ENCODE measurements at regions not wholly inside any gene's neighbourhood (a gene's known extent, or its start where the extent isn't known, plus 50 kb on each side); places are given as distances from the start of the nearest gene placed in this dataset.
"Not testable (repeated sequence)": the region's sequence is repeated elsewhere in the genome, so short reads cannot be mapped to it uniquely, and the experiment has no call there.

DNA sequence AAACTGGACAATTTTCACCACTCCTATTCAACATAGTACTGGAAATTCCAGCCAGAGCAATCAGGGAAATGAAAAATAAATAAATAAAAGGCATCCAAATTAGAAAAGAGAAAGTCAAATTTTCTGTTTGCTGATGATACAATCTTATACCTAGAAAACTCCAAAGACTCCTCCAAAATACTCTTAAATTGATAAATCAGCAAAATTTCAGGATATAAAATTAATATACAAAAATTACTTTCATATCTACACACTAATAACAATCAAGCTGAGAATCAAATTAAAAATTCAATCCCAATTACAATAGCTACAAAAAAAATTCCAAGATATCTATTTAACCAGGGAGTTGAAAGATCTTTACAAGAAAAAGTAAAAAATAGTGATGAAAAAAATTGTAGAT lies 651.9 kb downstream of the DTWD2 start:
- no peak for DNase-seq
- no peak overlapping the region for H3K27ac Mint-ChIP-seq
- no peaks in the 10 kb centered on the region for H3K4me1 Mint-ChIP-seq
- CTCF ChIA-PET: no interaction called here
- H3K4me3 Mint-ChIP-seq: no peak overlapping the region
- H3K27me3 Mint-ChIP-seq: no peaks in the 10 kb centered on the region
- peaks cover 9% of the 10 kb centered on the region for H3K9me3 Mint-ChIP-seq
- no peaks in the 10 kb centered on the region for H3K36me3 Mint-ChIP-seq

- Mint-ChIP-seq H3K9me3 (peaks cover 7% of the 10 kb centered on the region), H3K27me3 (no peaks in the 10 kb centered on the region), H3K4me3 (no peak overlapping the region), H3K4me1 (no peaks in the 10 kb centered on the region), H3K36me3 (no peaks in the 10 kb centered on the region), H3K27ac (no peak overlapping the region)
- DNase-seq: no peak
- CTCF ChIA-PET: no interaction called here
Observed at GRCh38 chr5:118327389-118327788, 661.0 kb downstream of the DTWD2 start.

- H3K4me3 Mint-ChIP-seq: no peak overlapping the region
- H3K27ac Mint-ChIP-seq: no peak overlapping the region
- CTCF ChIA-PET: no interaction called here
Observed at GRCh38 chr5:118326481-118327045, 661.8 kb downstream of the DTWD2 start.

GRCh38 chr5:118325931-118326330 lies 662.4 kb downstream of the DTWD2 start:
- Mint-ChIP-seq H3K4me3 (no peak overlapping the region), H3K4me1 (no peaks in the 10 kb centered on the region), H3K9me3 (peaks cover 13% of the 10 kb centered on the region), H3K27me3 (no peaks in the 10 kb centered on the region), H3K27ac (no peak overlapping the region), H3K36me3 (no peaks in the 10 kb centered on the region)
- CTCF ChIA-PET: no interaction called here
- DNase-seq: no peak

More at GRCh38 chr5:118326481-118327045, 661.8 kb downstream of the DTWD2 start:
- no peaks in the 10 kb centered on the region for H3K4me1 Mint-ChIP-seq
- H3K9me3 Mint-ChIP-seq: peaks cover 13% of the 10 kb centered on the region
- no peak for DNase-seq
- no peaks in the 10 kb centered on the region for H3K27me3 Mint-ChIP-seq
- H3K36me3 Mint-ChIP-seq: no peaks in the 10 kb centered on the region

- not testable (repeated sequence) for H3K4me3 Mint-ChIP-seq, H3K27ac Mint-ChIP-seq, H3K27me3 Mint-ChIP-seq
Observed at GRCh38 chr5:118323723-118324122, 664.6 kb downstream of the DTWD2 start.

GRCh38 chr5:118321081-118321480 lies 667.3 kb downstream of the DTWD2 start:
- CTCF ChIA-PET: no interaction called here
- DNase-seq: no peak
- H3K27ac Mint-ChIP-seq: no peak overlapping the region
- no peaks in the 10 kb centered on the region for H3K4me1 Mint-ChIP-seq
- H3K9me3 Mint-ChIP-seq: peaks cover 18% of the 10 kb centered on the region
- H3K36me3 Mint-ChIP-seq: no peaks in the 10 kb centered on the region
- H3K27me3 Mint-ChIP-seq: no peaks in the 10 kb centered on the region
- no peak overlapping the region for H3K4me3 Mint-ChIP-seq

More at GRCh38 chr5:118323723-118324122, 664.6 kb downstream of the DTWD2 start:
- H3K4me1 Mint-ChIP-seq, DNase-seq, H3K36me3 Mint-ChIP-seq, CTCF ChIA-PET: not testable (repeated sequence)
- H3K9me3 Mint-ChIP-seq: peaks cover 18% of the 10 kb centered on the region

DNA sequence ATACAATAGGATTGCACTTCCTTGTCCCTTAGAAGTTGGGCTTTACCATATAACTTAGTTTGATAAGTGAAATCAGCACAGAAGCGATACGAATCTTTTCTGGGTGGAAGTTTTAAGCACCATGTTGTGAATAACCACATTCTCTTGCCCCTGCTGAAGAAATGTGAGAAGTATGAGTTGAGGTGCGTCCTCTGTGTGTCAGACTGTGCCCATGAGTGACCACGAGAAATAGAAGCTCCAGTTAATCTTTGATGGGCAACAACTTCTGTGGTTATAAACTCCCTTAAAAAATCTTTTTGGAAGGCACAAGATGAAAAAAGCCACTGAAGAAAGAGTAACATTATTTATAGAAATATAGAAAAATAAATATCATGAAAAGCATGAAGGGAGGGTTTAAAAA lies 668.2 kb downstream of the DTWD2 start:
- CTCF ChIA-PET: no interaction called here
- DNase-seq: no peak
- Mint-ChIP-seq H3K9me3 (peaks cover 18% of the 10 kb centered on the region), H3K4me3 (no peak overlapping the region), H3K27ac (no peak overlapping the region), H3K4me1 (no peaks in the 10 kb centered on the region), H3K27me3 (no peaks in the 10 kb centered on the region), H3K36me3 (no peaks in the 10 kb centered on the region)

- DNase-seq: no peak
- H3K27ac Mint-ChIP-seq: no peak overlapping the region
- H3K4me1 Mint-ChIP-seq: no peaks in the 10 kb centered on the region
- H3K27me3 Mint-ChIP-seq: no peaks in the 10 kb centered on the region
- H3K9me3 Mint-ChIP-seq: no peaks in the 10 kb centered on the region
- CTCF ChIA-PET: no interaction called here
- no peaks in the 10 kb centered on the region for H3K36me3 Mint-ChIP-seq
- no peak overlapping the region for H3K4me3 Mint-ChIP-seq
Observed at GRCh38 chr5:118314931-118315330, 673.4 kb downstream of the DTWD2 start.

- CTCF ChIA-PET: no interaction called here
- H3K4me1 Mint-ChIP-seq: no peaks in the 10 kb centered on the region
Observed at GRCh38 chr5:118311103-118311819, 677.1 kb downstream of the DTWD2 start.

GRCh38 chr5:118310401-118310800 lies 677.9 kb downstream of the DTWD2 start:
- no peaks in the 10 kb centered on the region for H3K27me3 Mint-ChIP-seq
- H3K36me3 Mint-ChIP-seq: no peaks in the 10 kb centered on the region
- no peak overlapping the region for H3K4me3 Mint-ChIP-seq
- H3K27ac Mint-ChIP-seq: no peak overlapping the region
- H3K4me1 Mint-ChIP-seq: no peaks in the 10 kb centered on the region
- H3K9me3 Mint-ChIP-seq: peaks cover 10% of the 10 kb centered on the region
- CTCF ChIA-PET: no interaction called here
- no peak for DNase-seq

More at GRCh38 chr5:118311103-118311819, 677.1 kb downstream of the DTWD2 start:
- no peaks in the 10 kb centered on the region for H3K36me3 Mint-ChIP-seq
- H3K27ac Mint-ChIP-seq: no peak overlapping the region
- no peak overlapping the region for H3K4me3 Mint-ChIP-seq
- no peak for DNase-seq
- no peaks in the 10 kb centered on the region for H3K27me3 Mint-ChIP-seq
- peaks cover 8% of the 10 kb centered on the region for H3K9me3 Mint-ChIP-seq

DNA sequence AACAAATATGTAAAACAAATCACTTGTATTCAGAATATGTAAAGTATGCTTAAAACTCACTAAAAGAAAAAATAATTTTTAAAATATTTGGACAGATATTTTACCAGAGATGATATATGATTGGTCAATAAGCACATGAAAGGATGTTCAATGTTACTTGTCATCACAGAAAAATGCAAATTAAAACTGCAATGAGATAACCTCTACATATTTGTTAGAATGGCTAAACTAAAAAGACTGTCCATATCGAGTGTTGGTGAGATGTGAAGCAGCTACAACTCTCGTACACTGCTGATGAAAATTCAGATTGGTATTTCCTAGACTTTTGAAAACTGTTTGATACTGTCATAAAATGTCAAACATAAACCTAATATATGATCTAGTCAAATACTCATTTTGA lies 685.1 kb downstream of the DTWD2 start:
- DNase-seq: no peak
- Mint-ChIP-seq H3K27ac (no peak overlapping the region), H3K27me3 (no peaks in the 10 kb centered on the region), H3K9me3 (peaks cover 12% of the 10 kb centered on the region), H3K4me1 (no peaks in the 10 kb centered on the region), H3K36me3 (no peaks in the 10 kb centered on the region), H3K4me3 (no peak overlapping the region)
- CTCF ChIA-PET: no interaction called here

- Mint-ChIP-seq H3K9me3 (peaks cover 11% of the 10 kb centered on the region), H3K27ac (no peak overlapping the region), H3K36me3 (no peaks in the 10 kb centered on the region), H3K27me3 (no peaks in the 10 kb centered on the region), H3K4me1 (no peaks in the 10 kb centered on the region), H3K4me3 (no peak overlapping the region)
- CTCF ChIA-PET: no interaction called here
- no peak for DNase-seq
Observed at GRCh38 chr5:118302786-118303185, 685.6 kb downstream of the DTWD2 start.

DNA sequence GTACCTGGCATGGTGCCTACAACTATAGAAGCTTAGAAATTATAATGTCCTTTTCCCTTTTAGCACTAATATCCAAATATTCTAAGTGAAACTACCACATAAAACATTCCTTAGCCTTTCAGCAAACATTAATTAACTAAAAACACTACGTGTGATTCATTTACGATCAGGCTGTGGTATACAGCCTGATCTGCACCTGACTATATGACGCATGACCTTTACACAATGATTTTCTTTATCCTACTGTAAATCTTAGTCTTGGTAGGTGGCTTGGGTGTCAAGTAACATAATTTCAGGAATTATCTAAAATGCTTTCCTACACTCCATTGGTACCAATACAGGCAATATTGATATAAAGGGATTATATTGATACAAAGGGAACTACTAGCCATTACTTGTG lies 686.7 kb downstream of the DTWD2 start:
- no peak overlapping the region for H3K4me3 Mint-ChIP-seq
- no peaks in the 10 kb centered on the region for H3K4me1 Mint-ChIP-seq
- DNase-seq: no peak
- no peaks in the 10 kb centered on the region for H3K27me3 Mint-ChIP-seq
- H3K9me3 Mint-ChIP-seq: peaks cover 5% of the 10 kb centered on the region
- no peak overlapping the region for H3K27ac Mint-ChIP-seq
- no peaks in the 10 kb centered on the region for H3K36me3 Mint-ChIP-seq
- CTCF ChIA-PET: no interaction called here

GRCh38 chr5:118295045-118295444 lies 693.3 kb downstream of the DTWD2 start:
- Mint-ChIP-seq H3K36me3 (no peaks in the 10 kb centered on the region), H3K4me1 (no peaks in the 10 kb centered on the region), H3K27ac (no peak overlapping the region), H3K27me3 (no peaks in the 10 kb centered on the region), H3K4me3 (no peak overlapping the region), H3K9me3 (peaks cover 2% of the 10 kb centered on the region)
- DNase-seq: no peak
- CTCF ChIA-PET: no interaction called here

GRCh38 chr5:118293378-118293777 lies 695.0 kb downstream of the DTWD2 start:
- DNase-seq: no peak
- no peaks in the 10 kb centered on the region for H3K27me3 Mint-ChIP-seq
- H3K4me1 Mint-ChIP-seq: no peaks in the 10 kb centered on the region
- CTCF ChIA-PET: no interaction called here
- H3K4me3 Mint-ChIP-seq: no peak overlapping the region
- peaks cover 2% of the 10 kb centered on the region for H3K9me3 Mint-ChIP-seq
- H3K36me3 Mint-ChIP-seq: no peaks in the 10 kb centered on the region
- H3K27ac Mint-ChIP-seq: no peak overlapping the region

Data from activated naive CD4-positive, alpha-beta T cell treated with anti-CD3 and anti-CD28 coated beads, Interleukin-2, amount 10 ng/mL, durations not matched to agents 7 days and 5 days (primary cell).